ENCODE measurements at regions not wholly inside any gene's neighbourhood (a gene's known extent, or its start where the extent isn't known, plus 50 kb on each side); places are given as distances from the start of the nearest gene placed in this dataset.

DNA sequence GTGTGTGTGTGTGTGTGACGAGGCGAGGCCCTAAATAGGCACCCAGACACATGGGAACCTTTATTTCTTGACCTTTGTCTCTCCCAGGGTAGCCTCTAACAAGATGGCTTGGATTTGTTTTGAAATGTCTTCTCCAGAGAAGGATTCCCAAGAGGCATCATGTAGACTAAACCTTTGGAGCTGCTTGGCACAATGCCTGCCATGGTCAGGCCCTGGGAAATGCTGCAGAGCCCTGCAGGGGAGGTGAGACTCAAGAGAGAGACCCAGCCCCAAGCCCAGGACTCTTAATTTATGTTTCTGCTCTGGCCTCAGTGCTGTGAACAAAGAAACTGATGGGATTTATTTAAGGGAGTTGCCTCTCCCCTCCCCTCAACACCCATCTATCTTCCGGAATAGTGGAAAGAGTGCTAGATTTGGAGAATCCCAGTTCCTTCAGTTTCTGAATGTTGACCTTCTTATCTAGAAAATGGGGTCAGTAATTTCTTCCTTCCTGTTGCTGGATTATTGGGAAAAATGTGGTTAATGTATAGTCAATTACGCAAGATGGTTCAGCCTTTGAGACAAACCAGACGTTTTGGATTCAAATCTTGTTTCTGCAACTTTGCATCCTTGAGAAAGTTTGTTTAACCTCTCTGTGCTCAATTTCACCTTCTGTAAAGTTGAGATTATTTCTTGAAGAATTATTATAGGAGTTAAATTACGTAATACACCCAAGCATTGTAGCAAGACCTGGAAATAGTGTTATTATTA, 434.8 kb downstream of the MAFB start:
- peaks cover 0 to 6% (median 0%) of the 10 kb centered on the region in 4 donors for H3K4me1 ChIP-seq
- no peak overlapping the region for H3K27ac ChIP-seq
- no peaks in the 10 kb centered on the region for H3K9me3 ChIP-seq
- H3K36me3 ChIP-seq, result no peaks in the 10 kb centered on the region
- DNase-seq, result no peak
- intact Hi-C loops (cut with DNase I), result no loop called here
- 57 to 80% methylated on average over 6 of the region's 6 CpGs for WGBS, 2 donors
- H3K4me3 ChIP-seq, result no peak overlapping the region
- no peaks in the 10 kb centered on the region for H3K27me3 ChIP-seq
- TF ChIP-seq POLR2AphosphoS5 (IDR thresholded peaks at IDR 0.05), result no peak
- TF ChIP-seq, protein P1, sequence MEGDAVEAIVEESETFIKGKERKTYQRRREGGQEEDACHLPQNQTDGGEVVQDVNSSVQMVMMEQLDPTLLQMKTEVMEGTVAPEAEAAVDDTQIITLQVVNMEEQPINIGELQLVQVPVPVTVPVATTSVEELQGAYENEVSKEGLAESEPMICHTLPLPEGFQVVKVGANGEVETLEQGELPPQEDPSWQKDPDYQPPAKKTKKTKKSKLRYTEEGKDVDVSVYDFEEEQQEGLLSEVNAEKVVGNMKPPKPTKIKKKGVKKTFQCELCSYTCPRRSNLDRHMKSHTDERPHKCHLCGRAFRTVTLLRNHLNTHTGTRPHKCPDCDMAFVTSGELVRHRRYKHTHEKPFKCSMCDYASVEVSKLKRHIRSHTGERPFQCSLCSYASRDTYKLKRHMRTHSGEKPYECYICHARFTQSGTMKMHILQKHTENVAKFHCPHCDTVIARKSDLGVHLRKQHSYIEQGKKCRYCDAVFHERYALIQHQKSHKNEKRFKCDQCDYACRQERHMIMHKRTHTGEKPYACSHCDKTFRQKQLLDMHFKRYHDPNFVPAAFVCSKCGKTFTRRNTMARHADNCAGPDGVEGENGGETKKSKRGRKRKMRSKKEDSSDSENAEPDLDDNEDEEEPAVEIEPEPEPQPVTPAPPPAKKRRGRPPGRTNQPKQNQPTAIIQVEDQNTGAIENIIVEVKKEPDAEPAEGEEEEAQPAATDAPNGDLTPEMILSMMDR (IDR thresholded peaks at IDR 0.05), result no peak
- no peak for TF ChIP-seq EP300 (IDR thresholded peaks at IDR 0.05)
- no peak for TF ChIP-seq POLR2A (IDR thresholded peaks at IDR 0.05)

DNA sequence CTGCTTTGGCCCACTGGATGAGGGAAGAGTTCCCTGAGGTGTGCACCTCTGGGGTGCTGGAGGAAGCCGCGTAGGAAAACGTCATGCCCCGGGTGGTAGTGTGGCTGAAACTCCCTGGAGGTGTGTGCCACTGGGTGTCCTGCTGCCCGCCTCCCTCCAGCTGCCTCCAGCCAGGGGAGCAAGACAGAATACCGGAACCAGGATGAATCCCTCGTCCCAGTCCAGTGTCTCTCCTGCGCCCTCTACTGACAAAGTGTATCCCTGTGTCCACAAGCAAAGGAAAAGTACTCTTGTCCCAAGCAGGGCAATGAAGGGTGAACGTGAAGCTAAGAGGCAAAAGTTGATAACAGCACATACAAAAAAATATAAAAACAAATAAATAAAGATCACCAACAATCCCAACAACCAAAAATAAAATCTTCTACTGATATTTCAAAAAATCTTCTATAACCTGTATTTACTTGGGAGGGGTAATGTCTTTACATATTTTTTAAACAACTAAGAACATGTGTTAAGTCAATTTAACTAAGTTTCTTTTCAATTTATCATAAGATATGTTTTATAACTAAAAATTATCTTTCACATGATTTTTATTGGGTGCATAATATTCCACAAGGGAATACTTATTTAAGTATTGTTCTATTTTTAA, 437.6 kb downstream of the MAFB start:
- H3K4me3 ChIP-seq, result no peak overlapping the region
- no peaks in the 10 kb centered on the region for H3K36me3 ChIP-seq
- TF ChIP-seq POLR2AphosphoS5 (IDR thresholded peaks at IDR 0.05) (no peak), EP300 (IDR thresholded peaks at IDR 0.05) (no peak), POLR2A (IDR thresholded peaks at IDR 0.05) (no peak)
- TF ChIP-seq, protein P1 (IDR thresholded peaks at IDR 0.05), result peak in 1 of 4 experiments; percentile 27
- DNase-seq, result no peak
- WGBS, 2 donors, result 67 to 70% methylated on average over 9 of the region's 9 CpGs
- intact Hi-C loops (cut with DNase I), result no loop called here
- H3K9me3 ChIP-seq, result no peaks in the 10 kb centered on the region
- H3K27me3 ChIP-seq, result no peaks in the 10 kb centered on the region
- H3K4me1 ChIP-seq, result peaks cover 0 to 5% (median 0%) of the 10 kb centered on the region in 4 donors
- no peak overlapping the region for H3K27ac ChIP-seq

DNA sequence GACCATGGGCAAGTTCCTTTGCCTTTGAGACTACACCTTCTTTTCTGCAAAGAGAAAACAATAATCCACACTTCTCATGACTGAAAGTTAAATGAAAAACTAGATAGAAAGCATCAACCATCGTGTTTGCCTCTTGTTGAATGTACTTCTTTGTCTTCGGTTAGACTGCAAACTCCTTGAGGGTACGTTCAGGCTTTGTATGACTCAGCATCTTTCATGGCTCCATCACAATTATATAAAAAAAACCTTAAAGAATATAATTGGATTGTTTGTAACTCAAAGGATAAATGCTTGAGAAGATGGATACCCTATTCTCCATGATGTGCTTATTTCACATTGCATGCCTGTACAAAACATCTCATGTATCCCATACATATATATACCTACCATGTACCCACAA, 439.2 kb downstream of the MAFB start:
- Histone ChIP-seq H3K9me3 (no peaks in the 10 kb centered on the region), H3K4me1 (peaks cover 0 to 11% (median 0%) of the 10 kb centered on the region in 4 donors), H3K36me3 (no peaks in the 10 kb centered on the region), H3K27me3 (no peaks in the 10 kb centered on the region), H3K4me3 (no peak overlapping the region), H3K27ac (no peak overlapping the region)
- WGBS, 2 donors, result 85 to 89% methylated on average over 3 of the region's 3 CpGs
- TF ChIP-seq, protein P1 (IDR thresholded peaks at IDR 0.05), result no peak
- no peak for TF ChIP-seq POLR2AphosphoS5 (IDR thresholded peaks at IDR 0.05)
- no peak for TF ChIP-seq POLR2A (IDR thresholded peaks at IDR 0.05)
- TF ChIP-seq EP300 (IDR thresholded peaks at IDR 0.05), result no peak
- no peak for DNase-seq
- intact Hi-C loops (cut with DNase I), result no loop called here

DNA sequence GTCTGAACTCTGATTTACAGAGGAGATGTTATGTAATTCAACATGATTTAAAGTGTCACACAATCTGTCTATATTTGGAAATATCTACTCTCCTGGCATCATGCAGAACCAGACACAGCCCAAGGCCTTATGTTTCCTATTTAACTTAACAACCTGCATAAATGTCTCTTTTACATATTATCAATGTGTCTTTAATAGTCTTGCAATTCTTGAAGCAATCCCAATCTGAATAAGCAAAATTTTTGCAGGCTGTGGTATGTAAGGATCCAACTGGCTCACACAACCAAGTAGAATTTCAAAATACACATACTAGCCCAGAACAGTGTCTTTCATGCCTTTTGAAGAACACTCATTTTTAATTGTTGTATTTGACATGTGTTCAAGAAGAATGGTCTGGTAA, 443.2 kb downstream of the MAFB start:
- Histone ChIP-seq H3K4me3 (no peak overlapping the region), H3K4me1 (peaks cover 0 to 11% (median 0%) of the 10 kb centered on the region in 4 donors), H3K36me3 (no peaks in the 10 kb centered on the region), H3K27me3 (no peaks in the 10 kb centered on the region), H3K9me3 (no peaks in the 10 kb centered on the region), H3K27ac (no peak overlapping the region)
- TF ChIP-seq EP300 (IDR thresholded peaks at IDR 0.05) (no peak), POLR2A (IDR thresholded peaks at IDR 0.05) (no peak), POLR2AphosphoS5 (IDR thresholded peaks at IDR 0.05) (no peak)
- TF ChIP-seq, protein P1 (IDR thresholded peaks at IDR 0.05), result no peak
- no peak for DNase-seq
- intact Hi-C loops (cut with DNase I), result no loop called here

Data from sigmoid colon (tissue), 6 donors.